ENCODE measurements at regions not wholly inside any gene's neighbourhood (a gene's known extent, or its start where the extent isn't known, plus 50 kb on each side); places are given as distances from the start of the nearest gene placed in this dataset.

- no peak overlapping the region for H3K4me3 Mint-ChIP-seq
- no peaks in the 10 kb centered on the region for H3K9me3 Mint-ChIP-seq
- POLR2A ChIA-PET, result no interaction called here
These were observed 613.5 kb downstream of the LMO4 start for GRCh38 chr1:87942165-87942564.

GRCh38 chr1:87949711-87950110 is 621.0 kb downstream of the LMO4 start:
- ATAC-seq (ENCODE audit: poor library complexity), result no peak
- Mint-ChIP-seq H3K27me3 (peaks cover 28% of the 10 kb centered on the region), H3K9me3 (no peaks in the 10 kb centered on the region), H3K4me3 (no peak overlapping the region), H3K36me3 (ENCODE audit: low read depth) (no peaks in the 10 kb centered on the region), H3K4me1 (ENCODE audit: low read depth) (no peaks in the 10 kb centered on the region), H3K27ac (no peak overlapping the region)
- Histone ChIP-seq H3K27me3 (ENCODE audit: control insufficient read depth in 1 of 2, insufficient read depth in 2 of 2, low read length in 2 of 2) (no peaks in the 10 kb centered on the region), H3K4me1 (ENCODE audit: insufficient read depth, low read length) (no peaks in the 10 kb centered on the region), H3K36me3 (ENCODE audit: insufficient read depth, low read length) (no peaks in the 10 kb centered on the region), H3K27ac (ENCODE audit: low read depth in 1 of 2, low read length in 2 of 2) (no peak overlapping the region), H3K4me3 (ENCODE audit: low read length) (no peak overlapping the region), H3K9me3 (ENCODE audit: control insufficient read depth in 1 of 2, insufficient read depth in 1 of 2, low read length in 2 of 2) (no peaks in the 10 kb centered on the region)
- no peak for TF ChIP-seq CTCF (IDR thresholded peaks at IDR 0.05)
- CTCF ChIA-PET, result no interaction called here
- DNase-seq, result no peak
- intact Hi-C loops (cut with DNase I, micrococcal nuclease), result loop anchor here (5.0 to 10.0 kb wide), 2 partner anchors 625 to 817 kb away; partner anchors contain the start of gene LMO4 (in 1 of the 2)
- POLR2A ChIA-PET, result no interaction called here

More at GRCh38 chr1:87942165-87942564, 613.5 kb downstream of the LMO4 start:
- CTCF ChIA-PET, result interaction anchor here (1.1 kb wide), 1 partner anchor 12 kb away, joined by 4 read pairs; no protein-coding TSS in a partner anchor
- intact Hi-C loops (cut with DNase I, micrococcal nuclease), result no loop called here
- ATAC-seq (ENCODE audit: poor library complexity) (no peak), DNase-seq (no peak)
- Histone ChIP-seq H3K4me1 (ENCODE audit: insufficient read depth, low read length) (no peaks in the 10 kb centered on the region), H3K9me3 (ENCODE audit: control insufficient read depth in 1 of 2, insufficient read depth in 1 of 2, low read length in 2 of 2) (no peaks in the 10 kb centered on the region), H3K27ac (ENCODE audit: low read depth in 1 of 2, low read length in 2 of 2) (no peak overlapping the region), H3K36me3 (ENCODE audit: insufficient read depth, low read length) (no peaks in the 10 kb centered on the region), H3K27me3 (ENCODE audit: control insufficient read depth in 1 of 2, insufficient read depth in 2 of 2, low read length in 2 of 2) (no peaks in the 10 kb centered on the region), H3K4me3 (ENCODE audit: low read length) (no peak overlapping the region)
- Mint-ChIP-seq H3K27ac (no peak overlapping the region), H3K36me3 (ENCODE audit: low read depth) (no peaks in the 10 kb centered on the region), H3K27me3 (peaks cover under 1% of the 10 kb centered on the region), H3K4me1 (ENCODE audit: low read depth) (no peaks in the 10 kb centered on the region)
- no peak for TF ChIP-seq CTCF (IDR thresholded peaks at IDR 0.05)

- Mint-ChIP-seq H3K27me3 (peaks cover 28% of the 10 kb centered on the region), H3K36me3 (ENCODE audit: low read depth) (no peaks in the 10 kb centered on the region), H3K4me3 (no peak overlapping the region), H3K9me3 (no peaks in the 10 kb centered on the region), H3K27ac (no peak overlapping the region), H3K4me1 (ENCODE audit: low read depth) (no peaks in the 10 kb centered on the region)
- Histone ChIP-seq H3K27me3 (ENCODE audit: control insufficient read depth in 1 of 2, insufficient read depth in 2 of 2, low read length in 2 of 2) (no peaks in the 10 kb centered on the region), H3K4me3 (ENCODE audit: low read length) (no peak overlapping the region), H3K27ac (ENCODE audit: low read depth in 1 of 2, low read length in 2 of 2) (no peak overlapping the region), H3K9me3 (ENCODE audit: control insufficient read depth in 1 of 2, insufficient read depth in 1 of 2, low read length in 2 of 2) (no peaks in the 10 kb centered on the region), H3K4me1 (ENCODE audit: insufficient read depth, low read length) (no peaks in the 10 kb centered on the region), H3K36me3 (ENCODE audit: insufficient read depth, low read length) (no peaks in the 10 kb centered on the region)
- POLR2A ChIA-PET, result no interaction called here
- CTCF ChIA-PET, result no interaction called here
- ATAC-seq (ENCODE audit: poor library complexity) (no peak), DNase-seq (no peak)
- TF ChIP-seq CTCF (IDR thresholded peaks at IDR 0.05), result no peak
- intact Hi-C loops (cut with DNase I, micrococcal nuclease), result loop anchor here (5.0 to 10.0 kb wide), 2 partner anchors 626 to 818 kb away; partner anchors contain the start of gene LMO4 (in 1 of the 2)
These were observed 621.7 kb downstream of the LMO4 start for GRCh38 chr1:87950369-87950768.

All from CD4-positive, alpha-beta T cell (primary cell).